Naive thymus-derived CD8-positive, alpha-beta T cell (primary cell): ENCODE measurements at regions not wholly inside any gene's neighbourhood (a gene's known extent, or its start where the extent isn't known, plus 50 kb on each side); places are given as distances from the start of the nearest gene placed in this dataset.

Source experiments
- ATAC-seq, 2 donors: fragments of 150-1000 bp; cut with Tn5 transposase in 1 of 2; sonication (Bioruptor Pico), chemical (Tn5 transposase) in 1 of 2; 1 replicate in 1 of 2; 2 replicates in 1 of 2; pipeline ENCODE4 v1.10.0; 2021; ENCODE audit warnings: mild to moderate bottlenecking in 2 of 2, moderate library complexity in 2 of 2
- POLR2A ChIA-PET: fragments of 350-600 bp; sonication (Branson Sonifier 250); formaldehyde crosslinking; loops from one replicate; lab custom pipeline; 2021; ENCODE audit warnings: antibody characterized with exemption; lab: Charles Lee
- DNase-seq, 10 donors: peaks; one replicate each; pipeline versions ENCODE4 v3.0.0 to v3.0.0-alpha.2; 2020 to 2022
- H3K27ac Mint-ChIP-seq, 10 donors: one replicate each; pipeline ENCODE4 v1.8.0; 2020 to 2022; ENCODE audit warnings: mild to moderate bottlenecking in 10 of 10, mixed read lengths in 10 of 10, moderate library complexity in 4 of 10, inconsistent platforms in 1 of 10
- H3K27me3 Mint-ChIP-seq, 5 donors: one replicate each; pipeline ENCODE4 v1.8.0; 2021 to 2022; ENCODE audit warnings: mixed read lengths in 5 of 5
- H3K36me3 Mint-ChIP-seq, 3 donors: one replicate each; pipeline ENCODE4 v1.8.0; 2020 to 2022; ENCODE audit warnings: mixed read lengths in 3 of 3, mild to moderate bottlenecking in 2 of 3, inconsistent platforms in 1 of 3
- H3K4me1 Mint-ChIP-seq, 4 donors: one replicate each; pipeline ENCODE4 v1.8.0; 2021 to 2022; ENCODE audit warnings: mixed read lengths in 4 of 4
- H3K4me3 Mint-ChIP-seq, 10 donors: one replicate each; pipeline ENCODE4 v1.8.0; 2020 to 2022; ENCODE audit warnings: mild to moderate bottlenecking in 10 of 10, mixed read lengths in 10 of 10, moderate library complexity in 6 of 10, inconsistent platforms in 1 of 10
- H3K9me3 Mint-ChIP-seq, 9 donors: one replicate each; pipeline ENCODE4 v1.8.0; 2020 to 2022; ENCODE audit warnings: mixed read lengths in 9 of 9, mild to moderate bottlenecking in 3 of 9, inconsistent platforms in 1 of 9, moderate library complexity in 1 of 9

DNA sequence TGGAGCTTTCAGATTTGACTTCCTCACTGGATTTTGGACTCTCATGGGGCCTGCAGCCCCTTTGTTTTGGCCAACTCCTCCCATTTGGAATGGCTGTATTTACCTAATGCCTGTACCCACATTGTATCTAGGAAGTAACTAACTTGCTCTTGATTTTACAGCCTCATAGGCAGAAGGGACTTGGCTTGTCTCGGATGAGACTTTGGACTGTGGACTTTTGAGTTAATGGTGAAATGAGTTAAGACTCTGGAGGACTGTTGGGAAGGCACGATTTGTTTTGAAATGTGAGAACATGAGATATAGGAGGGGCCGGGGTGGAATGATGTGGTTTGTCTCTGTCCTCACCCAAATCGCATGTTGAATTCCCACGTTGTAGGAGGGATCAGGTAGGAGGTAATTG lies 233.4 kb upstream of the GALNT5 start:
- POLR2A ChIA-PET = no interaction called here
- H3K27me3 Mint-ChIP-seq = peaks cover 0 to 7% (median 0%) of the 10 kb centered on the region in 5 donors
- ATAC-seq (no peak), DNase-seq (no peak)
- H3K9me3 Mint-ChIP-seq = peaks cover 0 to 3% (median 0%) of the 10 kb centered on the region in 9 donors
- H3K4me1 Mint-ChIP-seq = no peaks in the 10 kb centered on the region
- H3K4me3 Mint-ChIP-seq = no peak overlapping the region
- H3K36me3 Mint-ChIP-seq = no peaks in the 10 kb centered on the region
- no peak overlapping the region for H3K27ac Mint-ChIP-seq

DNA sequence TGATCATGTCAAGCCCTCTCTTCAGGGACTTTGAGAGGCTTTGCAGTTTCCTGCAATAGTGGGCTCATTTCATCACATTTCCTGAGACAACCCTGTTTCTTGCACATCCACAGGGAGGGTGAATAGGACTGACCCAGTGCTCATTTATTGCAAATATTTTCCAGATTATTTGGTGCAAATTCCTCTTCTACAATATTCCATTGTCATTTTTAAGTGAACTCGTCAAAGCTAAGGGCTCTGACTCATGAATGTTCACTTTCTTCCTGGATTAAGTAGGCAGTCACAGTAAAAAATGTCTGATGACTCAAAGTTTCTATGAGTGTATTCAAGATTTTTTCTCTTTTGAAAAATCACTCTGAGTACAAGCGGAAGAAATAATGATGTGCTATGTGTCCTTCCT lies 225.5 kb upstream of the GALNT5 start:
- no peaks in the 10 kb centered on the region for H3K4me1 Mint-ChIP-seq
- DNase-seq (no peak), ATAC-seq (no peak)
- H3K27ac Mint-ChIP-seq = no peak overlapping the region
- peaks cover 0 to 10% (median 0%) of the 10 kb centered on the region in 5 donors for H3K27me3 Mint-ChIP-seq
- H3K36me3 Mint-ChIP-seq = no peaks in the 10 kb centered on the region
- H3K4me3 Mint-ChIP-seq = no peak overlapping the region
- H3K9me3 Mint-ChIP-seq = peaks cover 0 to 2% (median 0%) of the 10 kb centered on the region in 9 donors
- POLR2A ChIA-PET = no interaction called here

DNA sequence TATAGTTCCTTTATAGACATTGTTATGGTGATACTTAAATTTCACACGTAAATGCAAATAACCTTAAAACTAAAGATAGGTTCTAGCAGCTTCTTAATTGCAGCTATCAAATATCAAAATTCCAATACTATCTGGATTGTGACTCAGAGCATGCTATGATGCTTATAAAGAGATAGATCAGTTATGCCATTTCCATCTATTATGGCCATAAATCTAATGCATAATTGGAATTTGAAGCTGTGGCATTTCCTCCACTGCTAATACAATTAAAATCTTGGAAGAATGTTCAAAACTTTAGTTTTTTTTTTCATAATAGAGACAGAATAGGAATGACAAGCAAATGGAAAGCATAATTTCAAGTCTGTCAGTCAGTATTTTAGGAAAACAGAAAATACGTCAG lies 220.8 kb upstream of the GALNT5 start:
- H3K9me3 Mint-ChIP-seq = no peaks in the 10 kb centered on the region
- no peak overlapping the region for H3K27ac Mint-ChIP-seq
- POLR2A ChIA-PET = no interaction called here
- DNase-seq (no peak), ATAC-seq (no peak)
- peaks cover 0 to 10% (median 3%) of the 10 kb centered on the region in 5 donors for H3K27me3 Mint-ChIP-seq
- H3K4me3 Mint-ChIP-seq = no peak overlapping the region
- H3K36me3 Mint-ChIP-seq = no peaks in the 10 kb centered on the region
- no peaks in the 10 kb centered on the region for H3K4me1 Mint-ChIP-seq

DNA sequence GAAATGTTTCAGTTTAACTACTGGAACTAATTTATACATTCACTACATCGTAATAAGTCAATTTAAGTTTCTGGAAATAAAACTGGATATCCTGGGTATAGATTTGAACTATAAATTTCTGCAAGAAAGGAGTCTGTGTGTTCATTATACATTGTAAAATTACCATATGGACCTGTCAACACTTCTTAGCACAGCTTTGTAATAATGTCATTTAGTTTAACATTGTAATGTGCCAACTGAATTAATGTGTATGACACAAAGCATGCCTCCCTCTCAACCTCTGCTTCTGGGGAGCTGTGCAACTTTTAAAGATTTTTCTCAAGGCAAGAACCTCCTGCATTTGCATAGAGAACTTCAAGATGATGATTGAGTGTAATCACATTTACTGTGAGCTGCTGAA lies 213.7 kb upstream of the GALNT5 start:
- Mint-ChIP-seq H3K4me3 (no peak overlapping the region), H3K36me3 (no peaks in the 10 kb centered on the region), H3K9me3 (no peaks in the 10 kb centered on the region), H3K27ac (no peak overlapping the region), H3K4me1 (no peaks in the 10 kb centered on the region), H3K27me3 (peaks cover 0 to 2% (median 0%) of the 10 kb centered on the region in 5 donors)
- no peak for ATAC-seq
- POLR2A ChIA-PET = no interaction called here
- DNase-seq = no peak

DNA sequence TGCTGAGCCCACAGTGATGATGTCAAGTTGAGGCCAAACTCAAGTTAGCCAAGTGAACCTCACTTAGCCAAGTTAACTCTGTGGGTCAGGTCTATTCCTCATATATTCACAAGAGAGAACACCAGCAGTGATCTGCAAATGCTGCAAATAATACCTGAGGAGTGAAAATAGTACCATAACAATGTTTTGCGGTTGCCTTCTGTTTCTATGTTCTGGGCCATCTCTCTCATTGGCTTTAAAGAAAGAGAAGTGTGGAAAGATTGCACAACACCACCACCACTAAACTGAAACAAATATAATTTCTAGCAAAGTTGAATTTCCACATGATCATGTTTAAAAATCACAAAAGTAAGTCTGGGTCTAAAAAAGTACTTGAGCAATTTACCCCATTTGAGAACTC lies 211.1 kb upstream of the GALNT5 start:
- DNase-seq (no peak), ATAC-seq (no peak)
- POLR2A ChIA-PET = no interaction called here
- Mint-ChIP-seq H3K27me3 (no peaks in the 10 kb centered on the region), H3K4me1 (no peaks in the 10 kb centered on the region), H3K36me3 (no peaks in the 10 kb centered on the region), H3K4me3 (no peak overlapping the region), H3K27ac (no peak overlapping the region), H3K9me3 (no peaks in the 10 kb centered on the region)

DNA sequence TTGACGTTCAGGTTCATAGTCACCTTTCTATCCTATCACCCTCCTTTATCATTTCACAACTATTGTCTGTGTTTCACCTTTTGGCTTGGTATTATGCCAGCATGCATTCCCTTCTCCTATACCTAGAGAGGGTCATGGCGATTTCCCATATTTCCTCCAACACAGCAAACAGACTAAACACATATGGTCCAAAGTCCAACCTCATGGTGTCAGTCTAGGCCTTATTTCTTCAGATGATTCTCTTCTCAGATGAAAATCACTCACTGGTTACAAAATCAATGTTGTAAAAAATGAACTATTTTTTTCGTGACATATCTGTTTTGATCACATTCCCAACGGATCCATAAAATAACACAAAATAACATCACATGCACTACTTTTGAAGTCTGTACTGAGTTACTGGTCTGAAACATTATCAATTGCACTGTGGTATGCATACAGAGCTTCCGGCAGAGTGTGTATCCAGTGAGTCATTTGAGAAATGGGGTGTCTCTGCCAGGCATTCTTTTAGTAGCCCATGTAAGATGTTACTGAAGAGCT lies 204.8 kb upstream of the GALNT5 start:
- no peaks in the 10 kb centered on the region for H3K9me3 Mint-ChIP-seq
- H3K27me3 Mint-ChIP-seq = peaks cover 0 to 3% (median 1%) of the 10 kb centered on the region in 5 donors
- POLR2A ChIA-PET = no interaction called here
- H3K4me3 Mint-ChIP-seq = no peak overlapping the region
- H3K27ac Mint-ChIP-seq = no peak overlapping the region
- H3K36me3 Mint-ChIP-seq = no peaks in the 10 kb centered on the region
- no peak for DNase-seq
- ATAC-seq = no peak
- H3K4me1 Mint-ChIP-seq = no peaks in the 10 kb centered on the region

DNA sequence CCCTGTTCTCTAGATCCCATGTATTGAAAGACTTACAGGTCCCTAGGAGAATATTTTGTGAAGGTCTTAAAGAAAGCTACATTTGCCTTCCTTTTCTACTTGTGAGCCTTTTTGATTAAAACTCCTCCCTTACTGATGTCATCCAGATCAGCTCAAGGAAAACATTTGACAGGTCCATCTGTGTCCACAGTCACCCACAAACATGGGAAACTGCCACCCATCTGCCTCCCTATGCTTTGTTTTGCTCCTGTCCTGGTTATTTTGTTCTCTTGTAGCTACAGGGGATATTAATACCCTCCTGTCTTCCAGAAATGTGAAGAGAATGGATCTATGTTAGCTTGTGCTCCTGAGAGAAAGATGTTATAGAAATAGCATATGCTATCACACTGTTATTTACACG lies 203.6 kb upstream of the GALNT5 start:
- DNase-seq = no peak
- POLR2A ChIA-PET = no interaction called here
- Mint-ChIP-seq H3K27ac (no peak overlapping the region), H3K9me3 (no peaks in the 10 kb centered on the region), H3K36me3 (no peaks in the 10 kb centered on the region), H3K27me3 (peaks cover 1 to 5% (median 3%) of the 10 kb centered on the region in 5 donors), H3K4me3 (no peak overlapping the region), H3K4me1 (no peaks in the 10 kb centered on the region)
- ATAC-seq = no peak

DNA sequence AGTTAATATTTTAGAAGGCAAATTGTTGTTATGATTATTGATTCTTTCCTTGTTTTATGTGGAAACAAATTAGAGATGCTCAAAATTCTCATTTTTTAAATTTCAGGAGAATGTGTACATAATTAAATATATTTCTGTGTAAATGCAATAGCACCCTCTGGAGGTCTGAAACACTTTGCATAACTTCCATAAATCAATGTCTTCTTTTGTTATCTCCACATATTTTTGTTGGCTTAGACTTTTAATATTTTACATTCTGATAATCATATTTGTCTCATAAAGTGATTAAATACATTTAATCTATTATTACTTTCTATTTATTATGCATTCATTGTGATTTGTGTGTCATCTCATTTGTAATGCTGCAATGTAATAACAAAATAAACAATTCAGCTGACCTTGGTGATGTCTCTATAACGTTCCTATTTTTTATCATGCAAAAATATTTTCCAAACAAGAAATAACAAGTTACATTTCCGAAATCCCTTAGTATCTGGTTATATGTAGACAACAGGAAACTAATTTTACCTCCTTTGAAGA lies 201.8 kb upstream of the GALNT5 start:
- DNase-seq = no peak
- no peaks in the 10 kb centered on the region for H3K4me1 Mint-ChIP-seq
- ATAC-seq = no peak
- no peaks in the 10 kb centered on the region for H3K9me3 Mint-ChIP-seq
- H3K4me3 Mint-ChIP-seq = no peak overlapping the region
- no peaks in the 10 kb centered on the region for H3K36me3 Mint-ChIP-seq
- H3K27me3 Mint-ChIP-seq = peaks cover 1 to 12% (median 4%) of the 10 kb centered on the region in 5 donors
- POLR2A ChIA-PET = no interaction called here
- H3K27ac Mint-ChIP-seq = no peak overlapping the region

DNA sequence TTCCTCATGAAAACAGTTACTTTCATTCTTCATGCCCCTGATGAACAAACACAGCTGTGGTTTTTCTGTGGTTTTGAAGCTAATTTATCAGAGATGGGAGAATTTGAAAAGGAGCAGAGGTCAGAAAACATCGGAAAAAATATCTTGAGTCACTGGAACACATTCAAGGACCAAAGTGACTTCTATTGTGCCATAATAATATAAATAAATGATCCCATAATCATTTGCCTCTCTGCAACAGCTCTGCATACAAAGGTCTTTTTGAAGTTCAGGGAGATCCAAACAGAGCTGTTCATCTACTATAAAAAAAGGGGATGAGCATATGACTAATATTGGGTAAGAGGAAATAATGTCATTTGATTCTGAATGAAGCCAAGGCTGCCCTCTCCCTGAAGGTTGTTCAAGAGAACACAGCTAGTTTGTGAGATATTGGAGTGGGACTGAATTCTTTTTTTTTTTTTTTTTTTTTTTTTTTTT lies 201.3 kb upstream of the GALNT5 start:
- POLR2A ChIA-PET = no interaction called here
- Mint-ChIP-seq H3K27me3 (peaks cover 1 to 15% (median 4%) of the 10 kb centered on the region in 5 donors), H3K4me3 (no peak overlapping the region)

DNA sequence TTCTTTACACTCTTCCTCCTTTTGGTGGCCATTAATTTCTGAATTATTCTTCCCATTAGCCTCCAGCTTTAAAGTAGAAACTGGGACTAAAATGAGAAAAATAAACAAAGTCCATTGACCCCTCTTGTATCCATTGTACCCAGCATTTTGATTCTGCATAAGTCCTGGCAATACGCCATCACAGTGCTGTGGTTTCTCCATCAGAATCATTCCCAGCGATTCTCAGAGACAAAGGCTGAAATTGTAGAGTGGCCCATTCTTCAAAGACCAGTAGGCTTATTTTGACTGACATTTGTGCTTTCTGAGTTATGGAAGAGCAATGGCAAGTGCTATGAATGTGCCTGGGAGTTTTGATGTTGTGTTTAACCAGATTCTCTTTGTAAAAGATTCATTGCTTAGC lies 199.3 kb upstream of the GALNT5 start:
- Mint-ChIP-seq H3K27ac (no peak overlapping the region), H3K4me3 (no peak overlapping the region), H3K4me1 (no peaks in the 10 kb centered on the region), H3K36me3 (no peaks in the 10 kb centered on the region), H3K9me3 (no peaks in the 10 kb centered on the region), H3K27me3 (peaks cover 0 to 15% (median 4%) of the 10 kb centered on the region in 5 donors)
- ATAC-seq = no peak
- POLR2A ChIA-PET = no interaction called here
- DNase-seq = no peak

More for the DNA sequence above, 201.3 kb upstream of the GALNT5 start:
- Mint-ChIP-seq H3K27ac (no peak overlapping the region), H3K9me3 (no peaks in the 10 kb centered on the region), H3K4me1 (no peaks in the 10 kb centered on the region), H3K36me3 (no peaks in the 10 kb centered on the region)
- ATAC-seq (no peak), DNase-seq (no peak)

DNA sequence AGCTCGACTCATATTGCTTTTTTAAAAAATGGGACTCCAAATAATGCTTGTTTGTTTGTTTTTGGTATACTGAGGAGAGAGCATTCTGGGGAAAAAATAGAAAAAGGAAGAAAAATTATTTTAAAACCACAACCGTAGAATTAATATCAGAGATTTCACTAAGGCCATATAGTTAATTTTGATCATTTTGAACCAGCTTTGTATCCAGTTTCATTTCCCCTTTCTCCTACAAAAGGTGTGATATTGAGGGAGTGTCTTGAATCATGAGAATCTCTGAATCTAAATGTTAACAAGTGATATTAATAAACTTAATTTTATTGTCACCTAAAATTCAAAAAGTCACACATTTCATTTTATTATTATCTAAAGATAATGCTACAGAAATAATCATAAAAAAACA lies 198.5 kb upstream of the GALNT5 start:
- H3K9me3 Mint-ChIP-seq = no peaks in the 10 kb centered on the region
- H3K4me3 Mint-ChIP-seq = no peak overlapping the region
- no peak overlapping the region for H3K27ac Mint-ChIP-seq
- ATAC-seq (no peak), DNase-seq (no peak)
- no peaks in the 10 kb centered on the region for H3K36me3 Mint-ChIP-seq
- peaks cover 0 to 15% (median 4%) of the 10 kb centered on the region in 5 donors for H3K27me3 Mint-ChIP-seq
- no peaks in the 10 kb centered on the region for H3K4me1 Mint-ChIP-seq
- POLR2A ChIA-PET = no interaction called here

DNA sequence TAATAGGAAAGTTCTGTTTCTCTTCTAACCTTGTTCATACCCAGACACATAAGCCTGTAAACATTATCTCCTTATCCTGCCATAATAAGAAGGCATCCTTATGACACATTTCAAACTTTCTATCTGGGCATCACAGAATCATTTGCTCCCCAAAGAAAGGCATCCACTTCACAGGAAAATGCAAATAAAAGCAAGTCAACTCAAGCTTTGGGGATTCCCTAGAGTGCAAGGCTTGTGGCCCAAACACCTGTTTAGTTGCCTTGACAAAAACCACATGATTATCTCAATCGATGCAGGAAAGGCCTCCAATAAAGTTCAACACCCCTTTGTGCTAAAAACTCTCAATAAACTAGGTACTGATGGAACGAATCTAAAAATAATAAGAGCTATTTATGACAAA lies 195.7 kb upstream of the GALNT5 start:
- Mint-ChIP-seq H3K4me3 (no peak overlapping the region), H3K4me1 (no peaks in the 10 kb centered on the region), H3K9me3 (no peaks in the 10 kb centered on the region), H3K27me3 (peaks cover 0 to 18% (median 3%) of the 10 kb centered on the region in 5 donors), H3K36me3 (no peaks in the 10 kb centered on the region), H3K27ac (no peak overlapping the region)
- POLR2A ChIA-PET = no interaction called here
- no peak for ATAC-seq
- no peak for DNase-seq

DNA sequence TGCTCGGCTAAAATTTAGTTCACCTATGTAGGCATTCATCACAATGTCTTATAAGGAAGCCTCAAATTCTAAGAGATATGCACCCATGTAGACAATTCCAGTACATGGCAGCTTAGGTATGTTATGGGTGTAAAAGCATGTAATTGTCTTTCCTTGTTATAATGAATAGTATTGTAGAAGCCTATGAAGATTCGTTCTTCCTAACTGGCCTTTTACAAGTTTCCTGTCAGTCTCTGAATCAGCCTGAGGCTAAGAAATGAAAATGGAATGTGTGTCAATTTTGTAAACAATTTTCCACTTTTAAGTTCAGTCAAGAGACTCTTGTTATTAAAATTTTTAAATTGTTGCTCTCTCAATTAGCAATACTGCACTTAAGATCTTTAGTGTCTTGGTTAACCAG lies 189.9 kb upstream of the GALNT5 start:
- no peaks in the 10 kb centered on the region for H3K4me1 Mint-ChIP-seq
- DNase-seq (no peak), ATAC-seq (no peak)
- no peak overlapping the region for H3K27ac Mint-ChIP-seq
- H3K9me3 Mint-ChIP-seq = peaks cover 0 to 13% (median 5%) of the 10 kb centered on the region in 9 donors
- H3K27me3 Mint-ChIP-seq = peaks cover 4 to 27% (median 8%) of the 10 kb centered on the region in 5 donors
- H3K4me3 Mint-ChIP-seq = no peak overlapping the region
- H3K36me3 Mint-ChIP-seq = no peaks in the 10 kb centered on the region
- POLR2A ChIA-PET = no interaction called here

DNA sequence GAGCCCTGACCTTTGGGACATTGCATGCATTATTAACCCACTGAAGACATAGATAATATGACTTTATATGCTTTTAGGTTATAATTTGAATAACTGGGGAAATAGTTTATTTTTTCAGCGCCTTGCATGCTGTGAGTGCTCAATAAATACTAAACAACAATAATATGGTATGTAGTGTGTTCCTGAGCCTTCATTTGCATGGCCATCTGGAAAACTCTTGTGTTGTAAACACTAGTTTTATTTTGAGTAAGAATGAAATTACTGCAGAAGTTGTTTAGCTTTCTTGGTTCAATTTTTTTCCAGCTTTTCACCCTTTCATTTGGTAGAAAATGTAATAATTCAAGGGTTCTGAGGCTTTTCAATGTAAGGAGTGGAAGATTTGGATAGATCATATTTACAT lies 189.3 kb upstream of the GALNT5 start:
- no peak overlapping the region for H3K27ac Mint-ChIP-seq
- ATAC-seq = no peak
- POLR2A ChIA-PET = no interaction called here

More for the DNA sequence above, 189.3 kb upstream of the GALNT5 start:
- peaks cover 4 to 27% (median 8%) of the 10 kb centered on the region in 5 donors for H3K27me3 Mint-ChIP-seq
- no peak for DNase-seq
- H3K4me1 Mint-ChIP-seq = no peaks in the 10 kb centered on the region
- H3K4me3 Mint-ChIP-seq = no peak overlapping the region
- peaks cover 0 to 13% (median 5%) of the 10 kb centered on the region in 9 donors for H3K9me3 Mint-ChIP-seq
- H3K36me3 Mint-ChIP-seq = no peaks in the 10 kb centered on the region
